B cell (primary cell): ENCODE measurements at regions not wholly inside any gene's neighbourhood (a gene's known extent, or its start where the extent isn't known, plus 50 kb on each side); places are given as distances from the start of the nearest gene placed in this dataset.

Experiments used
- ATAC-seq: fragments of 200-7000 bp; cut with Tn5 transposase; one replicate; pipeline ENCODE4 v1.10.0; 2021; ENCODE audit warnings: low read depth, mild to moderate bottlenecking, moderate number of reproducible peaks, moderate library complexity
- CTCF ChIA-PET: fragments of 350-600 bp; sonication (Branson Sonifier 250); formaldehyde crosslinking; loops from one replicate; lab custom pipeline; 2021; ENCODE audit warnings: antibody characterized with exemption, inconsistent platforms; lab: Charles Lee
- POLR2A ChIA-PET: fragments of 350-600 bp; sonication (Branson Sonifier 250); formaldehyde crosslinking; loops from one replicate; lab custom pipeline; 2021; ENCODE audit warnings: antibody characterized with exemption; lab: Charles Lee
- DNase-seq: peaks from one replicate; pipeline ENCODE4 v3.0.0; 2013
- H2AFZ ChIP-seq: 2 replicates; pipeline ENCODE4 v1.6.1; 2012; ENCODE audit warnings: mild to moderate bottlenecking, low read depth, low read length; ENCODE audit not compliant: insufficient read depth, poor library complexity, severe bottlenecking
- H3K27ac ChIP-seq, 2 donors: 1 replicate in 1 of 2; 2 replicates in 1 of 2; pipeline ENCODE4 v1.5.1; 2012 to 2013; ENCODE audit warnings: low read length in 2 of 2, mild to moderate bottlenecking in 2 of 2, moderate library complexity in 1 of 2
- H3K27me3 ChIP-seq, 4 experiments: fragments of 200-600 bp in 1 of 4; sonication (generic) in 1 of 4; replicated peaks in 1 of 4; 1 replicate in 2 of 4; 2 replicates in 2 of 4; pipeline versions ENCODE4 v1.6.1 to v1.7.0; 2013 to 2016; ENCODE audit warnings: low read length in 3 of 4, mild to moderate bottlenecking in 2 of 4, mixed read lengths in 1 of 4, moderate library complexity in 1 of 4; ENCODE audit not compliant: insufficient read depth in 4 of 4, control insufficient read depth in 3 of 4; ENCODE audit errors: control extremely low read depth in 1 of 4
- H3K36me3 ChIP-seq, 2 experiments: replicated peaks in 1 of 2; 1 replicate in 1 of 2; 2 replicates in 1 of 2; pipeline versions ENCODE4 v1.6.1 to v1.7.1; 2013; ENCODE audit warnings: low read length in 1 of 2; ENCODE audit not compliant: insufficient read depth in 2 of 2, control insufficient read depth in 1 of 2; ENCODE audit errors: control extremely low read depth in 1 of 2, extremely low read depth in 1 of 2
- H3K4me1 ChIP-seq, 2 donors: fragments of 200-600 bp in 1 of 2; sonication (generic) in 1 of 2; 1 replicate in 1 of 2; 2 replicates in 1 of 2; pipeline versions ENCODE4 v1.5.1 to v1.6.1; 2013 to 2017; ENCODE audit warnings: low read length in 2 of 2; ENCODE audit not compliant: control insufficient read depth in 2 of 2, insufficient read depth in 2 of 2
- H3K4me2 ChIP-seq: replicated peaks from 2 replicates; pipeline ENCODE3; 2012; ENCODE audit warnings: mild to moderate bottlenecking, low read depth, low read length; ENCODE audit not compliant: poor library complexity, severe bottlenecking
- H3K4me3 ChIP-seq, 5 experiments: fragments of 200-600 bp in 1 of 5; sonication (generic) in 1 of 5; 1 replicate in 3 of 5; 2 replicates in 2 of 5; pipeline versions ENCODE4 v1.5.1 to v1.7.0; 2011 to 2016; ENCODE audit warnings: low read length in 4 of 5, mild to moderate bottlenecking in 4 of 5, low read depth in 2 of 5, control low read depth in 1 of 5, moderate library complexity in 1 of 5; ENCODE audit not compliant: insufficient read depth in 1 of 5; ENCODE audit errors: control extremely low read depth in 1 of 5, extremely low read depth in 1 of 5
- H3K79me2 ChIP-seq: fragments of 200-600 bp; sonication (generic); one replicate; pipeline ENCODE4 v1.6.0; 2016; ENCODE audit warnings: low read length; ENCODE audit not compliant: control insufficient read depth, insufficient read depth
- H3K9ac ChIP-seq: fragments of 200-600 bp; sonication (generic); 2 replicates; pipeline ENCODE4 v1.6.1; 2017; ENCODE audit warnings: mild to moderate bottlenecking, low read length, moderate library complexity
- H3K9me3 ChIP-seq, 3 donors: one replicate each; pipeline versions ENCODE4 v1.6.1 to v1.7.1; 2013; ENCODE audit warnings: low read length in 2 of 3; ENCODE audit not compliant: control insufficient read depth in 2 of 3, insufficient read depth in 1 of 3; ENCODE audit errors: control extremely low read depth in 1 of 3
- H4K20me1 ChIP-seq: 2 replicates; pipeline ENCODE4 v1.6.0; 2012; ENCODE audit warnings: mild to moderate bottlenecking, low read length; ENCODE audit not compliant: insufficient read depth, control insufficient read depth, poor library complexity, severe bottlenecking
- H3K27ac Mint-ChIP-seq: one replicate; pipeline ENCODE4 v1.8.0; 2021; ENCODE audit warnings: mixed read lengths
- H3K27me3 Mint-ChIP-seq: one replicate; pipeline ENCODE4 v1.8.0; 2021; ENCODE audit warnings: mixed read lengths
- H3K4me1 Mint-ChIP-seq: one replicate; pipeline ENCODE4 v1.8.0; 2021; ENCODE audit warnings: mixed read lengths
- H3K4me3 Mint-ChIP-seq: one replicate; pipeline ENCODE4 v1.8.0; 2021; ENCODE audit warnings: mixed read lengths
- H3K9me3 Mint-ChIP-seq: one replicate; pipeline ENCODE4 v1.8.0; 2022; ENCODE audit warnings: mixed read lengths; ENCODE audit not compliant: insufficient read depth
- EZH2 ChIP-seq: IDR thresholded peaks from 2 replicates; pipeline ENCODE4 v1.6.1; 2012; ENCODE audit warnings: borderline replicate concordance, low read depth, mild to moderate bottlenecking, moderate library complexity, low read length; ENCODE audit not compliant: insufficient read depth, poor library complexity, severe bottlenecking
- WGBS: methylation state at CpG from one replicate; pipeline ENCODE4 v1.1.5; 2013; ENCODE audit warnings: missing lambda C conversion rate; ENCODE audit not compliant: insufficient coverage; 5-methylcytosine and 5-hydroxymethylcytosine counted together
- intact Hi-C: fragments of 100-400 bp; cut with micrococcal nuclease; formaldehyde crosslinking; loops from one replicate; pipeline ENCODE4 v1.10.0; 2022
- TF ChIP-seq, protein P1 (sequence below): fragments of 200-600 bp; IDR thresholded peaks from one replicate; pipeline ENCODE4 v1.8.0; 2022; ENCODE audit warnings: antibody characterized with exemption, mild to moderate bottlenecking

DNA sequence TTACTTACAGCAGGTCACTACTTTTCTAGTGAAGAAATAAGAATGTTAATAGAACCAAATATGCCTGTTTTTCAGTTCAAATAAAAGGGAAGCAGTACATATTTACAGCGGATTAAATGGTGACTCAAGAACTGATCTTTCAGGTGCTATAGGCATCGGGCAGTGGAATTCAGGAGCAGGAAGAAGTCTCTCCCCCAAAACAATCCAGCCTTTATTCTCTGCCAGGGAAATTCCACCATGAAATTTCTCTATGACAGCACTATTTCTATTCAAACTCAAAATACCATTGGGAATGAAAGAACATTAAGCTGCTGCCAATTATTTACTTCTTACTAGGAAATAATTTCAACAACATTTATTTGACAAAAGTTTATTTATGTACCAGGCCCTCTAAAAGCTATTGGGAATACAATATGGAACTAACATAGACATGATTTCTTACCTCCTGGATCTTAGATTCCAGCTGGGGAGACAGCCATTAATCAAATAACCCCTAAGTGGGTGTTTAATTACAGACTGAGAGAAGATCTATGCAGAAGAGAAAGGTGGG lies 60.3 kb upstream of the KRR1 start:
- Histone ChIP-seq H3K4me2 (no peak overlapping the region), H3K36me3 (no peaks in the 10 kb centered on the region), H3K4me3 (no peak overlapping the region), H3K27me3 (no peaks in the 10 kb centered on the region), H3K9ac (no peak overlapping the region), H4K20me1 (no peaks in the 10 kb centered on the region), H2AFZ (no peak overlapping the region), H3K27ac (no peak overlapping the region), H3K9me3 (no peaks in the 10 kb centered on the region), H3K79me2 (no peaks in the 10 kb centered on the region), H3K4me1 (no peaks in the 10 kb centered on the region)
- Mint-ChIP-seq H3K4me1 (no peaks in the 10 kb centered on the region), H3K9me3 (no peaks in the 10 kb centered on the region), H3K27ac (no peak overlapping the region), H3K27me3 (peaks cover 10% of the 10 kb centered on the region), H3K4me3 (no peak overlapping the region)
- ChIA-PET CTCF (no interaction called here), POLR2A (no interaction called here)
- WGBS = 100% methylated on average over 2 of the region's 2 CpGs
- intact Hi-C loops = no loop called here
- no peak for TF ChIP-seq EZH2
- TF ChIP-seq, protein P1, sequence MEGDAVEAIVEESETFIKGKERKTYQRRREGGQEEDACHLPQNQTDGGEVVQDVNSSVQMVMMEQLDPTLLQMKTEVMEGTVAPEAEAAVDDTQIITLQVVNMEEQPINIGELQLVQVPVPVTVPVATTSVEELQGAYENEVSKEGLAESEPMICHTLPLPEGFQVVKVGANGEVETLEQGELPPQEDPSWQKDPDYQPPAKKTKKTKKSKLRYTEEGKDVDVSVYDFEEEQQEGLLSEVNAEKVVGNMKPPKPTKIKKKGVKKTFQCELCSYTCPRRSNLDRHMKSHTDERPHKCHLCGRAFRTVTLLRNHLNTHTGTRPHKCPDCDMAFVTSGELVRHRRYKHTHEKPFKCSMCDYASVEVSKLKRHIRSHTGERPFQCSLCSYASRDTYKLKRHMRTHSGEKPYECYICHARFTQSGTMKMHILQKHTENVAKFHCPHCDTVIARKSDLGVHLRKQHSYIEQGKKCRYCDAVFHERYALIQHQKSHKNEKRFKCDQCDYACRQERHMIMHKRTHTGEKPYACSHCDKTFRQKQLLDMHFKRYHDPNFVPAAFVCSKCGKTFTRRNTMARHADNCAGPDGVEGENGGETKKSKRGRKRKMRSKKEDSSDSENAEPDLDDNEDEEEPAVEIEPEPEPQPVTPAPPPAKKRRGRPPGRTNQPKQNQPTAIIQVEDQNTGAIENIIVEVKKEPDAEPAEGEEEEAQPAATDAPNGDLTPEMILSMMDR = no peak
- ATAC-seq = no peak
- no peak for DNase-seq

DNA sequence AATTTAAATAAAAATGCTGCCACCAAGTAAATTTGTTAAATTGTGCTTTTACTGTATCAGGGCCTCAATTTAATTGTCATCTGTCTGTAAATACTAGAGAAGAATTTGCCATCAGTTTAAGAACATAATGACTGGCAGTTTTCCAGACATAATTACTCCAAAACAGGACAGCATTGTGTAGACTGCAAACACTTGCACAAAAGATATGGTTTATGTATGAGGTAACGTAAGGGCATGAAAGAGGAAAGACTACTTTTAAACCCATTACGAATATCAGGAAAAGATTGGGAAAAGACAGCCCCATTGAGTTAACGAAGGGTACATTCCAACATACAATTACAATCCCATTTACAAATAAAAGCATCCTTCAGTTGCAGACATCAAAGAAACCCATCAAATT lies 59.8 kb upstream of the KRR1 start:
- DNase-seq (no peak), ATAC-seq (no peak)
- no peaks in the 10 kb centered on the region for H3K4me1 ChIP-seq
- H3K4me3 ChIP-seq = no peak overlapping the region
- intact Hi-C loops = no loop called here
- no peak overlapping the region for H3K4me2 ChIP-seq
- Mint-ChIP-seq H3K9me3 (no peaks in the 10 kb centered on the region), H3K27me3 (peaks cover 10% of the 10 kb centered on the region), H3K4me1 (no peaks in the 10 kb centered on the region), H3K4me3 (no peak overlapping the region), H3K27ac (no peak overlapping the region)
- no peaks in the 10 kb centered on the region for H3K36me3 ChIP-seq
- H3K27me3 ChIP-seq = no peaks in the 10 kb centered on the region
- no peaks in the 10 kb centered on the region for H4K20me1 ChIP-seq
- whole genome bisulfite sequencing = no CpG with 5 or more reads among the region's 3 CpGs
- TF ChIP-seq, protein P1 = no peak
- TF ChIP-seq EZH2 = no peak
- POLR2A ChIA-PET = no interaction called here
- CTCF ChIA-PET = no interaction called here
- H3K79me2 ChIP-seq = no peaks in the 10 kb centered on the region
- H3K9me3 ChIP-seq = no peaks in the 10 kb centered on the region
- H3K9ac ChIP-seq = no peak overlapping the region
- H3K27ac ChIP-seq = no peak overlapping the region
- no peak overlapping the region for H2AFZ ChIP-seq
